OCI-LY7 (cell line): ENCODE measurements at regions not wholly inside any gene's neighbourhood (a gene's known extent, or its start where the extent isn't known, plus 50 kb on each side); places are given as distances from the start of the nearest gene placed in this dataset.

Experiments
- BruUV-seq: library from RNA; stranded (reverse); fragments of 400-500 nt; replicated peaks from 2 replicates; lab custom pipeline; 2021; lab: Mats Ljungman, UMichigan
- CTCF ChIA-PET: fragments of 300-600 bp; sonication (Branson Sonifier 250); formaldehyde crosslinking; loops from one replicate; lab custom pipeline; 2022; ENCODE audit warnings: antibody characterized with exemption; ENCODE audit not compliant: unreplicated experiment; lab: Charles Lee
- POLR2A ChIA-PET: fragments of 300-600 bp; sonication (Branson Sonifier 250); formaldehyde crosslinking; loops from one replicate; lab custom pipeline; 2022; ENCODE audit warnings: antibody characterized with exemption; lab: Charles Lee
- DNase-seq: peaks from one replicate; pipeline ENCODE4 v3.0.0-alpha.2; 2015; ENCODE audit warnings: low spot score
- H2AFZ ChIP-seq: fragments of 200-600 bp; sonication (generic), shearing (Covaris generic); 2 replicates; pipeline ENCODE4 v1.6.1; 2014; ENCODE audit warnings: mild to moderate bottlenecking, antibody characterized with exemption, low read length, moderate library complexity
- H3K27ac ChIP-seq: fragments of 200-600 bp; sonication (generic); 2 replicates; pipeline ENCODE4 v1.5.1; 2014; ENCODE audit warnings: mixed run types, low read depth, mild to moderate bottlenecking, moderate library complexity, low read length, inconsistent platforms; ENCODE audit not compliant: poor library complexity, severe bottlenecking
- H3K36me3 ChIP-seq: fragments of 200-600 bp; sonication (generic); 2 replicates; pipeline ENCODE4 v1.6.1; 2014; ENCODE audit warnings: mild to moderate bottlenecking, antibody characterized with exemption, low read length, moderate library complexity, mixed read lengths; ENCODE audit not compliant: insufficient read depth
- H3K4me1 ChIP-seq: fragments of 200-600 bp; sonication (generic); 2 replicates; pipeline ENCODE4 v1.5.1; 2014; ENCODE audit warnings: mild to moderate bottlenecking, low read length; ENCODE audit not compliant: insufficient read depth, poor library complexity, severe bottlenecking
- H3K4me2 ChIP-seq: fragments of 200-600 bp; sonication (generic); 2 replicates; pipeline ENCODE4 v1.6.1; 2014; ENCODE audit warnings: mild to moderate bottlenecking, low read length
- H3K4me3 ChIP-seq: fragments of 200-600 bp; sonication (generic); 2 replicates; pipeline ENCODE4 v1.5.1; 2014; ENCODE audit warnings: mild to moderate bottlenecking, low read depth, low read length; ENCODE audit not compliant: poor library complexity, severe bottlenecking
- H3K79me2 ChIP-seq: fragments of 200-600 bp; sonication (generic); 2 replicates; pipeline ENCODE4 v1.6.1; 2016; ENCODE audit warnings: low read depth, mild to moderate bottlenecking, low read length, moderate library complexity, mixed read lengths; ENCODE audit not compliant: insufficient read depth
- H3K9me2 ChIP-seq: fragments of 200-600 bp; sonication (generic); 2 replicates; pipeline ENCODE4 v1.6.1; 2016; ENCODE audit warnings: mild to moderate bottlenecking, low read length, mixed read lengths; ENCODE audit not compliant: insufficient read depth
- H3K9me3 ChIP-seq: fragments of 200-600 bp; sonication (generic); 2 replicates; pipeline ENCODE4 v1.6.1; 2014; ENCODE audit warnings: mild to moderate bottlenecking, mixed run types, low read length, mixed read lengths
- H4K20me1 ChIP-seq: fragments of 200-600 bp; sonication (generic); 2 replicates; pipeline ENCODE4 v1.6.1; 2014; ENCODE audit warnings: mild to moderate bottlenecking, antibody characterized with exemption, low read length, moderate library complexity, mixed read lengths; ENCODE audit not compliant: insufficient read depth
- EZH2phosphoT487 ChIP-seq: fragments of 200-600 bp; sonication (generic); IDR thresholded peaks from 2 replicates; pipeline ENCODE4 v1.6.1; 2018; ENCODE audit warnings: low read depth, borderline replicate concordance, mild to moderate bottlenecking, mixed run types, antibody characterized with exemption, low read length, moderate library complexity, mixed read lengths
- intact Hi-C: fragments of 100-400 bp; cut with micrococcal nuclease; formaldehyde crosslinking; loops from one replicate; pipeline ENCODE4 v1.10.0; 2022; ENCODE audit not compliant: unreplicated experiment
- TF ChIP-seq, protein P1 (sequence below): fragments of 200-600 bp; sonication (generic); conservative IDR thresholded peaks from 2 replicates; pipeline ENCODE4 v1.5.1; 2014; ENCODE audit warnings: mild to moderate bottlenecking, antibody characterized with exemption, low read length, moderate library complexity, mixed read lengths

DNA sequence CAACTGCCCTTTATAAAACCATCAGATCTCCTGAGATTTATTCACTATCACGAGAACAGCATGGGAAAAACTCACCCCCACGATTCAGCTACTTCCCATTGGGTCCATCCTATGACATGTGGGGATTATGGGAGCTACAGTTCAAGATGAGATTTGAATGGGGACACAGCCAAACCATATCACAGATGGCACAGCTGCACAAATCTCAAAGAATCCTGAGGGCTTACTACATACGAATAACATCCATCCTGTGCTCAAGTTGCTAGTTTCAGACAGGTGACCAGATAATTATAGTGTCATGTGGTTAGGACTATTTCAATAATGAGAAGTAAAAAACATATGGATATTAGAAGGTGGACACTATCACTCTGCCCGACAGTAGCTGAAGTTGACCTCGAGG, 211.2 kb downstream of the NUAK1 start:
- CTCF ChIA-PET: no interaction called here

DNA sequence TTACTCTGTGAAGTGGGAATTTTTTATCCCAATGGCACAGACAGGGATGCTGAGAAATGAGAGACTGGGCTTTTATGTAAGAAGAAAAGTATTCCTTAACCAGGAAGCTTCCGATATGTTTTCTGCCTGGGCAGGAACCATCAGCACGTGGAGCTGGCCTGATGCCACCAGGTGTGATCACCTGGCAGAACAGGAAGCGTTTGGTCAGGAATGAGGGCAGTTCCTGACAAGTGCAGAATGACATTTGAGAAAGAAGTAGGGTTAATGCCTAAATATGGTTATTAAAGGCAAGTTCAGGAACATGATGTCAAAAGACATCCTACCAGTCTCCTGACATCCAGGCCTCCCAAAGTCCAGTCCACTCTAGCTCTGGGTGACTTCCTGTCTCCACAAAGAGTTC, 210.3 kb downstream of the NUAK1 start:
- H3K27ac ChIP-seq: no peak overlapping the region
- H3K4me3 ChIP-seq: no peak overlapping the region
- no TSS peak for BruUV-seq
- CTCF ChIA-PET: no interaction called here
- H2AFZ ChIP-seq: no peak overlapping the region
- intact Hi-C loops: no loop called here
- TF ChIP-seq, protein P1, sequence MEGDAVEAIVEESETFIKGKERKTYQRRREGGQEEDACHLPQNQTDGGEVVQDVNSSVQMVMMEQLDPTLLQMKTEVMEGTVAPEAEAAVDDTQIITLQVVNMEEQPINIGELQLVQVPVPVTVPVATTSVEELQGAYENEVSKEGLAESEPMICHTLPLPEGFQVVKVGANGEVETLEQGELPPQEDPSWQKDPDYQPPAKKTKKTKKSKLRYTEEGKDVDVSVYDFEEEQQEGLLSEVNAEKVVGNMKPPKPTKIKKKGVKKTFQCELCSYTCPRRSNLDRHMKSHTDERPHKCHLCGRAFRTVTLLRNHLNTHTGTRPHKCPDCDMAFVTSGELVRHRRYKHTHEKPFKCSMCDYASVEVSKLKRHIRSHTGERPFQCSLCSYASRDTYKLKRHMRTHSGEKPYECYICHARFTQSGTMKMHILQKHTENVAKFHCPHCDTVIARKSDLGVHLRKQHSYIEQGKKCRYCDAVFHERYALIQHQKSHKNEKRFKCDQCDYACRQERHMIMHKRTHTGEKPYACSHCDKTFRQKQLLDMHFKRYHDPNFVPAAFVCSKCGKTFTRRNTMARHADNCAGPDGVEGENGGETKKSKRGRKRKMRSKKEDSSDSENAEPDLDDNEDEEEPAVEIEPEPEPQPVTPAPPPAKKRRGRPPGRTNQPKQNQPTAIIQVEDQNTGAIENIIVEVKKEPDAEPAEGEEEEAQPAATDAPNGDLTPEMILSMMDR: no peak
- TF ChIP-seq EZH2phosphoT487: no peak
- no peaks in the 10 kb centered on the region for H4K20me1 ChIP-seq
- no peak overlapping the region for H3K4me2 ChIP-seq
- H3K9me3 ChIP-seq: no peaks in the 10 kb centered on the region
- POLR2A ChIA-PET: interaction anchor here (0.6 kb wide), 1 partner anchor 408 kb away, joined by 5 read pairs; no protein-coding TSS in a partner anchor
- no peaks in the 10 kb centered on the region for H3K36me3 ChIP-seq
- DNase-seq: no peak
- no peaks in the 10 kb centered on the region for H3K4me1 ChIP-seq
- no peaks in the 10 kb centered on the region for H3K79me2 ChIP-seq
- H3K9me2 ChIP-seq: no peaks in the 10 kb centered on the region

More for the DNA sequence above, 211.2 kb downstream of the NUAK1 start:
- Histone ChIP-seq H3K4me2 (no peak overlapping the region), H3K9me2 (no peaks in the 10 kb centered on the region), H3K9me3 (no peaks in the 10 kb centered on the region), H3K36me3 (no peaks in the 10 kb centered on the region), H4K20me1 (no peaks in the 10 kb centered on the region), H3K4me1 (no peaks in the 10 kb centered on the region), H3K4me3 (no peak overlapping the region), H3K79me2 (no peaks in the 10 kb centered on the region), H3K27ac (no peak overlapping the region), H2AFZ (no peak overlapping the region)
- TF ChIP-seq EZH2phosphoT487: no peak
- TF ChIP-seq, protein P1: no peak
- intact Hi-C loops: no loop called here
- DNase-seq: no peak
- no TSS peak for BruUV-seq
- POLR2A ChIA-PET: no interaction called here

DNA sequence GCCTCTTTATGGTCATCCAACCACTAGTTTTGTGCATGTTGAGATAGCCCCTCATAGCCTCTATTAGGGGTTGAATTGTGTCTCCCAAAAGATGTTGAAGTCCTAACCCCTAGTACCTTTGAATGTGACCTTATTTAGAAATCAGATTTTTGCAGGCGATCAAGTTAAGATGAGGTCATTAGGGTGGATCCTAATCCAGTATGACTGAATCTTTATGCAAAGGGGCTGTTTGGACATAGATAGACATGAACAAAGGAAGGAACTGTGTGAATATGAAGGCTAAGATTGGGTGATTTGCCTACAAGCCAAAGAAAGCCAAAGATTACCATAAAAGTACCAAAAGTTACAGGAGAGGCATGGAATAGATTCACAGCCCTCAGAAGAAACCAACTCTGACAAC, 209.6 kb downstream of the NUAK1 start:
- no peak overlapping the region for H2AFZ ChIP-seq
- H3K4me1 ChIP-seq: no peaks in the 10 kb centered on the region
- H3K4me2 ChIP-seq: no peak overlapping the region
- H3K9me3 ChIP-seq: no peaks in the 10 kb centered on the region
- BruUV-seq: no TSS peak
- H3K36me3 ChIP-seq: no peaks in the 10 kb centered on the region
- H3K4me3 ChIP-seq: no peak overlapping the region
- H3K9me2 ChIP-seq: no peaks in the 10 kb centered on the region
- no peak overlapping the region for H3K27ac ChIP-seq
- H3K79me2 ChIP-seq: no peaks in the 10 kb centered on the region
- no peak for TF ChIP-seq EZH2phosphoT487
- TF ChIP-seq, protein P1: no peak
- DNase-seq: no peak
- intact Hi-C loops: no loop called here
- POLR2A ChIA-PET: no interaction called here
- CTCF ChIA-PET: no interaction called here
- no peaks in the 10 kb centered on the region for H4K20me1 ChIP-seq
